ENCODE measurements at regions not wholly inside any gene's neighbourhood (a gene's known extent, or its start where the extent isn't known, plus 50 kb on each side); places are given as distances from the start of the nearest gene placed in this dataset.

DNA sequence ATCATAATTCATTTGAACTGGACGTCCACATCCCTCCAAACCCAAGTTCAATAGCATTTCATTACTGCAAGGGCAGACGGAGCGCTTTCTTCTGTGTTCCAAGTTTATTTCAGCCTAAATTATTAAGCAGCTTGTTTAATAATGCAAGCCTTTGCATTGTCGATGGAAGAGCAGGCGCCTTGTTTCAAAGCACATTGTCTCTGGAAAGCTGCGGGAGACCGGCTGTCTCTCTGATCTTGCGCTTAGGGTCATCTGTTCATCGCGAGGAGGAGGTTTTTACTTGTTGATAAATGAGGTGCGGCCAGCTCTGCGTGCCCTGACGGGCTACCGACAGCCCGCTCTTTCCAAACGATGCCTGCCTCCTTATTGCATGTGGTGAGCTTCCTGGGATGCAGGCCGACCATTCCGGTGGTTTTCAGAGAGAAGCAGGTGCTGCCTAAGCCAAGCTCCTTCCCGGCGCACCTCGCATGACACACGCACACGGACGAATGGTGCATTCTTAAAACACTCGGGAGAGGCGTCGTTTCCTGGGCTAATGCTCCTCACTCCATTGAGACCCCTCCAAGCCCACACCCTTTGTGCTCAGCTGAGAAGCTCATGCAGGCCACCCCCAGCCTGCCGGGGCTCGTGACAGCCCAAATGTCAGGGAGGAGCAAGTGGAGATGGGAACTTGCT is 456.9 kb downstream of the BRD1 start:
- peak; percentile 46 for DNase-seq (ENCODE audit: low spot score)
- no peak overlapping the region for H3K4me3 ChIP-seq
- no peak overlapping the region for H3K27ac ChIP-seq
- TF ChIP-seq CTCF (IDR thresholded peaks at IDR 0.05) = no peak

DNA sequence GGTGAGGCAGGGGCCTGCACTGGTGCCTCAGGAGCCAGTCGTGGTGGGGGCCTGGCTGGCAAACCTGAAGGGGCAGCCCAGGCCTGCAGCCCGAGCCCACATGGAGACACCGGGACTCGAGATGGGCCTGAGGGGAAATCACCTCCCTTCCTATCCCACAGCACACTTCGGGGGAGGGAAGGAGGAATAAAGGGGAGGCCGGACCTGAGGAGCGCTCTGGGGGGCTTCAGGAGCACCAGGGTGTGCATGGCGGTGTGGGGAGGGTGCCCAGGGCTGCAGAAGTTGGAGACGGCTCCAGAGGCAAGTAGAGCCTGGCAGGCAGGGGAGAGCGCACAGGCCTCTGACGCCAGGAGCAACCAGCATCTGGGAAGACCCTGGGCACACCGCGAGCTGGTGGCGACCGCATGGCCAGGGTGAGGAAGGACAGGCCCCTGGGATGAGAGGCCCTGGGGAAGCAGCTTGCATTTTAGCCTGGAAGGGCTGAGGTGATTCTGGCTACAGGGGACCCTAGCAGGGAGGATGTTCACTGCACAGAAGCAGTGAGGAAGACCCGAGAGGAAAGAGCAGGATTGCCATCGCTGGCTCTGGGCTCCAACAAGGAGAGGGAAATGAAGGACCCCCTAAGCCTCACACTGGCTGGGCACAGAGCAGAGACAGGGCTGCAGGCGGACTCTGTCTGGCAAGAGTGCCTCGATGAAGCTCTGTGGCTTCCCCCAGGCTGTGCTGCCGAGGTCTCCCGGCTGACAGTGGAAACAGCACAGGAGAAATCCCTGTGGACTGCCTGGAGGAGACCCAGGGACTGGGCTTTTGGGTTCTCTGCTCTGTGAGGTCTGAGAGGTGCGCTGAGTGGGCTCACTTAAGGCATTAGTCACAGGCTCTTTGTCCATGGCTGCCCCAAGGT is 457.7 kb downstream of the BRD1 start:
- H3K4me3 ChIP-seq = no peak overlapping the region
- no peak for TF ChIP-seq CTCF (IDR thresholded peaks at IDR 0.05)
- DNase-seq (ENCODE audit: low spot score) = peak; percentile 47
- H3K27ac ChIP-seq = no peak overlapping the region

DNA sequence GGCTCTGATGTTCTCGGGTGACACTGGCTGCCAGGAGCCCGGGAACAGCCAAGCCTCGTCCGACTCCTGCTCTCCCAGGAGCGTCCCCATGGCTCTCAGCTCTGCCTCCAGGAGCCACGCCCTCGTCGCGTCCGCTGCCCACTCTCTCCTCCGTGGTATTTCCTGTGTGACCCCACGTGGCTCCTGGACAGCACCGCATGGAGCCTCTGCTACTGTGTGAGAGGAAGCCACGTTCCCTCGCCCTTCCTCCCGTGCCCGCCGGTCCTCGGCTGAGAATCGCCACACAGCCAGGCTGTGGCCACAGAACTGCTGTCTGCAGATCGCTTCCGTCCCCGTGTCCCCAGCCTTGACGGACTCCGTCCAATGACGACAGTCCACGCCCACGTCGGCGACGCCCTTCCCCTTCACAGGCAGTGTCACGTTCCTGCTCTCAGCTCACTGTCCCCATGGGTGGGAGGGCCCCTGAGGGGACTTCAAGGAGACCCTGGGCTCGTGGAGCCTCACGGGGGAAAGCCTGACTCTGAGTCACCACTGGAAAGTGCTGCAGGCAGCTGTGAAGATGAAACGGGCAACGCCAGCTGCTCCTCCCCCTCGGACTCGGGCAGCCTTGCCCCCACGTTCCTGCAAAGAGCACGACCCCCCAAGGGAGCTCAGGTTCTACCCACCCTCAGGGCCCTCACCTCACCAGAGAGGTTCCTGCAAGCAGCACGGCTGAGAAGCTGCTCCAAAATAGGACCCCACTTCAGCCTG is 458.5 kb downstream of the BRD1 start:
- TF ChIP-seq CTCF (IDR thresholded peaks at IDR 0.05) = no peak
- peak; percentile 53 for DNase-seq (ENCODE audit: low spot score)
- no peak overlapping the region for H3K27ac ChIP-seq
- H3K4me3 ChIP-seq = no peak overlapping the region

- Histone ChIP-seq H3K27ac (no peak overlapping the region), H3K4me3 (no peak overlapping the region)
- no peak for TF ChIP-seq CTCF (IDR thresholded peaks at IDR 0.05)
- peak; percentile 50 for DNase-seq (ENCODE audit: low spot score)
Measured at GRCh38 chr22:49368221-49368975, 459.3 kb downstream of the BRD1 start.

- peak; percentile 49 for DNase-seq (ENCODE audit: low spot score)
- Histone ChIP-seq H3K4me3 (no peak overlapping the region), H3K27ac (no peak overlapping the region)
- no peak for TF ChIP-seq CTCF (IDR thresholded peaks at IDR 0.05)
Measured at GRCh38 chr22:49367041-49367697, 460.5 kb downstream of the BRD1 start.

GRCh38 chr22:49366437-49366836 is 461.2 kb downstream of the BRD1 start:
- no peak overlapping the region for H3K4me3 ChIP-seq
- H3K27ac ChIP-seq = no peak overlapping the region
- TF ChIP-seq CTCF (IDR thresholded peaks at IDR 0.05) = no peak
- no peak for DNase-seq (ENCODE audit: low spot score)
